ENCODE measurements at regions not wholly inside any gene's neighbourhood (a gene's known extent, or its start where the extent isn't known, plus 50 kb on each side); places are given as distances from the start of the nearest gene placed in this dataset.

DNA sequence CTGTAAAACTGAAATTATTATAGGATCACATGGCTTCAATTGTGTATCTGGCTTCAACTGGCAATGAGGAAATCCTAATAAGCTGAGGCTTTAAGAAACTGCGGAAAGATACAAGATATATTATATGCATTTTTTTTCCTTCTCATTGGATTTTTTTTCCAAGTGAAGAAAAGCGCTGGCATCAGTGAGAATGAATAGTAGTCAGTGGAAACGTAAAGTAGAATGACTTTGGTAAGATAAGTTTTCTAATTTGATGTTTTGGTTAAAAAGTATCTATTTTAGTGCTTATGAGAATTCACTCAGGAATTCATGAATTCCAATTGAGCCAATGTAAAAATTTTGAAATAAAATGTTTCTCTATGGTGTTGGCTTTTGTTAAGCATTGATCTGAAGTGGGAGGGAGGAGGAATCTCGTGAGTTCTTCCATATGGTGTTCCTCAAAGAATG is 173.5 kb upstream of the FRMD6 start:
- no peak overlapping the region for H3K9ac ChIP-seq (ENCODE audit: low read depth, low read length, poor library complexity, severe bottlenecking)
- no peak overlapping the region for H3K4me2 ChIP-seq (ENCODE audit: low read depth, low read length, poor library complexity, severe bottlenecking)
- TF ChIP-seq, protein P1, sequence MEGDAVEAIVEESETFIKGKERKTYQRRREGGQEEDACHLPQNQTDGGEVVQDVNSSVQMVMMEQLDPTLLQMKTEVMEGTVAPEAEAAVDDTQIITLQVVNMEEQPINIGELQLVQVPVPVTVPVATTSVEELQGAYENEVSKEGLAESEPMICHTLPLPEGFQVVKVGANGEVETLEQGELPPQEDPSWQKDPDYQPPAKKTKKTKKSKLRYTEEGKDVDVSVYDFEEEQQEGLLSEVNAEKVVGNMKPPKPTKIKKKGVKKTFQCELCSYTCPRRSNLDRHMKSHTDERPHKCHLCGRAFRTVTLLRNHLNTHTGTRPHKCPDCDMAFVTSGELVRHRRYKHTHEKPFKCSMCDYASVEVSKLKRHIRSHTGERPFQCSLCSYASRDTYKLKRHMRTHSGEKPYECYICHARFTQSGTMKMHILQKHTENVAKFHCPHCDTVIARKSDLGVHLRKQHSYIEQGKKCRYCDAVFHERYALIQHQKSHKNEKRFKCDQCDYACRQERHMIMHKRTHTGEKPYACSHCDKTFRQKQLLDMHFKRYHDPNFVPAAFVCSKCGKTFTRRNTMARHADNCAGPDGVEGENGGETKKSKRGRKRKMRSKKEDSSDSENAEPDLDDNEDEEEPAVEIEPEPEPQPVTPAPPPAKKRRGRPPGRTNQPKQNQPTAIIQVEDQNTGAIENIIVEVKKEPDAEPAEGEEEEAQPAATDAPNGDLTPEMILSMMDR (conservative IDR thresholded peaks at IDR 0.05; ENCODE audit: low read length), result no peak
- no peak for TF ChIP-seq EZH2phosphoT487 (IDR thresholded peaks at IDR 0.05; ENCODE audit: borderline replicate concordance)
- H4K20me1 ChIP-seq (ENCODE audit: insufficient read depth, low read length, poor library complexity, severe bottlenecking), result no peaks in the 10 kb centered on the region
- H3K79me2 ChIP-seq (ENCODE audit: insufficient read depth, low read length), result no peaks in the 10 kb centered on the region
- H3F3A ChIP-seq (ENCODE audit: low read depth), result no peaks in the 10 kb centered on the region
- H3K27me3 ChIP-seq (ENCODE audit: insufficient read depth, low read length, poor library complexity, severe bottlenecking), result no peaks in the 10 kb centered on the region
- no peak overlapping the region for H2AFZ ChIP-seq (ENCODE audit: low read length)
- no peaks in the 10 kb centered on the region for H3K9me3 ChIP-seq (ENCODE audit: insufficient read depth, low read depth, low read length)
- no peaks in the 10 kb centered on the region for H3K36me3 ChIP-seq (ENCODE audit: insufficient read depth, low read length)
- H3K4me1 ChIP-seq (ENCODE audit: insufficient read depth, low read length, poor library complexity, severe bottlenecking), result no peaks in the 10 kb centered on the region
- H3K4me3 ChIP-seq (ENCODE audit: low read length, poor library complexity, severe bottlenecking), result no peak overlapping the region
- no peaks in the 10 kb centered on the region for H3K9me2 ChIP-seq (replicated peaks; ENCODE audit: low read depth, low read length)

DNA sequence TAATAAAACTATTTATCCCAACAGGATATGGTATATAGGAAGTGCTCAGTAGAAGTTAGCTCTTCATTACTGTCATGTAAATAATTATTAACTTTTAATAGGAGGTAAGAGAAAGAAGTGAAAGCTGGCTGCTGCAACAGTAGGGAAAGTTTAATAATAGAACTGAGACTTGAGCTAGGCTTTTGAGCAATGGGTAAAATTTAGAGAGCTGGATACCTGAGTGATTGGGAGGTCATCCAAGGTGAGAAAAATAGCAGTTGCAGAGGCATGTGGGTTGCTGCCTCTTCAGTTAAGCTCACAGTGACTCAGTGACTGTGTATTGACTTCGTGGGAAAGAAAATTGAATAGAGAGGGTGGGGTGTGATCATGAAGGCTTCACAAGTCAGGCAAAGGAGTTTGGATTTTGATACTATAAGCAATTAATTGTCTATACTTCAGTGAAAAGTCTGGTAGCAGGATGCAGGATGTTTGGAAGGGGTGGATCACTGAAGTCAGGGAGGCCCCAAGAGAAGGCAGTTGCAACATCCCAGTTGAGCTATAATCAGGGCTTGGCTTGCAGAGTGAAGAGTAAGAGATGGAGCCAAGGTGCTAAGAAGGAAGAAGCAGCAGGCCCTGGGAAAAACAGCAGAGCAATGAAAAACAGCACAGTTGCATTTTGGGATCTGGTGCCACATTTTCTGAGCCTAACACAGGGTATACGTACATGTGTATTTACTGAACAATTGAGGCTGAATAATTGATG is 172.0 kb upstream of the FRMD6 start:
- H2AFZ ChIP-seq (ENCODE audit: low read length), result no peak overlapping the region
- H3K9ac ChIP-seq (ENCODE audit: low read depth, low read length, poor library complexity, severe bottlenecking), result no peak overlapping the region
- H3K36me3 ChIP-seq (ENCODE audit: insufficient read depth, low read length), result no peaks in the 10 kb centered on the region
- no peaks in the 10 kb centered on the region for H3K9me2 ChIP-seq (replicated peaks; ENCODE audit: low read depth, low read length)
- no peaks in the 10 kb centered on the region for H4K20me1 ChIP-seq (ENCODE audit: insufficient read depth, low read length, poor library complexity, severe bottlenecking)
- H3K4me2 ChIP-seq (ENCODE audit: low read depth, low read length, poor library complexity, severe bottlenecking), result no peak overlapping the region
- TF ChIP-seq, protein P1 (conservative IDR thresholded peaks at IDR 0.05; ENCODE audit: low read length), result no peak
- no peak for TF ChIP-seq EZH2phosphoT487 (IDR thresholded peaks at IDR 0.05; ENCODE audit: borderline replicate concordance)
- H3K4me3 ChIP-seq (ENCODE audit: low read length, poor library complexity, severe bottlenecking), result no peak overlapping the region
- H3K4me1 ChIP-seq (ENCODE audit: insufficient read depth, low read length, poor library complexity, severe bottlenecking), result no peaks in the 10 kb centered on the region
- H3K79me2 ChIP-seq (ENCODE audit: insufficient read depth, low read length), result no peaks in the 10 kb centered on the region
- no peaks in the 10 kb centered on the region for H3K27me3 ChIP-seq (ENCODE audit: insufficient read depth, low read length, poor library complexity, severe bottlenecking)
- no peaks in the 10 kb centered on the region for H3K9me3 ChIP-seq (ENCODE audit: insufficient read depth, low read depth, low read length)
- H3F3A ChIP-seq (ENCODE audit: low read depth), result no peaks in the 10 kb centered on the region

DNA sequence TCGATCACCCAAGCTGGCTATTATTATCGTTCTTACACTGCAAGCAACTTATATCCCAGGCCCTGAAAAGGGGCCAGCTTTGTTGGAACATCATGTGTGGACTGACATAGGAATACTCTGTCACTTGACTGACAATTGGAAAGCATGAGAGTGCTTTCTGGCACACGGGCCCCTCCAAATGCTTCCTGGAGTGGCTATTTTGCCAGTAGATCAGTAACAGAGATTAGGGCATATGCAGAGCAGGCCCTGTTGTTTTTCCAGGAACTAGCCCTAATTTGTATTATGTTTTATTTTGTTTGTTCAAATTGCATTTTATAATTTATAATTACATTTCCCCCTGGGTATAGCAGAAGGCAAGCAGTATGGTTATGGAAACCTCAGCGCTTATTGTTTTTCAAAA is 170.1 kb upstream of the FRMD6 start:
- Histone ChIP-seq H3K9me3 (ENCODE audit: insufficient read depth, low read depth, low read length) (no peaks in the 10 kb centered on the region), H3K36me3 (ENCODE audit: insufficient read depth, low read length) (no peaks in the 10 kb centered on the region), H3K4me1 (ENCODE audit: insufficient read depth, low read length, poor library complexity, severe bottlenecking) (no peaks in the 10 kb centered on the region), H3K4me3 (ENCODE audit: low read length, poor library complexity, severe bottlenecking) (no peak overlapping the region), H3K9ac (ENCODE audit: low read depth, low read length, poor library complexity, severe bottlenecking) (no peak overlapping the region), H3F3A (ENCODE audit: low read depth) (no peaks in the 10 kb centered on the region), H2AFZ (ENCODE audit: low read length) (no peak overlapping the region), H4K20me1 (ENCODE audit: insufficient read depth, low read length, poor library complexity, severe bottlenecking) (no peaks in the 10 kb centered on the region), H3K9me2 (replicated peaks; ENCODE audit: low read depth, low read length) (no peaks in the 10 kb centered on the region), H3K4me2 (ENCODE audit: low read depth, low read length, poor library complexity, severe bottlenecking) (no peak overlapping the region), H3K27me3 (ENCODE audit: insufficient read depth, low read length, poor library complexity, severe bottlenecking) (no peaks in the 10 kb centered on the region), H3K79me2 (ENCODE audit: insufficient read depth, low read length) (no peaks in the 10 kb centered on the region)
- no peak for TF ChIP-seq EZH2phosphoT487 (IDR thresholded peaks at IDR 0.05; ENCODE audit: borderline replicate concordance)
- TF ChIP-seq, protein P1 (conservative IDR thresholded peaks at IDR 0.05; ENCODE audit: low read length), result no peak
